ENCODE measurements at regions not wholly inside any gene's neighbourhood (a gene's known extent, or its start where the extent isn't known, plus 50 kb on each side); places are given as distances from the start of the nearest gene placed in this dataset.

- TF ChIP-seq CTCF (IDR thresholded peaks at IDR 0.05) = no peak
These were observed 113.4 kb upstream of the UQCRFS1 start for GRCh38 chr19:29326351-29326750.

GRCh38 chr19:29326849-29327840 is 114.2 kb upstream of the UQCRFS1 start:
- peak; percentile 55 for DNase-seq (ENCODE audit: low spot score)

More at GRCh38 chr19:29326351-29326750, 113.4 kb upstream of the UQCRFS1 start:
- no peak overlapping the region for H3K4me3 ChIP-seq
- H3K27ac ChIP-seq = no peak overlapping the region
- DNase-seq (ENCODE audit: low spot score) = peak; percentile 14

GRCh38 chr19:29328586-29328985 is 115.6 kb upstream of the UQCRFS1 start:
- DNase-seq (ENCODE audit: low spot score) = peak; percentile 12
- Histone ChIP-seq H3K27ac (no peak overlapping the region), H3K4me3 (no peak overlapping the region)
- TF ChIP-seq CTCF (IDR thresholded peaks at IDR 0.05) = no peak

More at GRCh38 chr19:29326849-29327840, 114.2 kb upstream of the UQCRFS1 start:
- no peak for TF ChIP-seq CTCF (IDR thresholded peaks at IDR 0.05)
- H3K4me3 ChIP-seq = no peak overlapping the region
- H3K27ac ChIP-seq = no peak overlapping the region

- H3K27ac ChIP-seq = no peak overlapping the region
- no peak overlapping the region for H3K4me3 ChIP-seq
- no peak for DNase-seq (ENCODE audit: low spot score)
- no peak for TF ChIP-seq CTCF (IDR thresholded peaks at IDR 0.05)
These were observed 116.6 kb upstream of the UQCRFS1 start for GRCh38 chr19:29329460-29330134.

- Histone ChIP-seq H3K4me3 (no peak overlapping the region), H3K27ac (no peak overlapping the region)
- DNase-seq (ENCODE audit: low spot score) = no peak
These were observed 123.5 kb upstream of the UQCRFS1 start for GRCh38 chr19:29336425-29336824.

GRCh38 chr19:29337029-29337428 is 124.1 kb upstream of the UQCRFS1 start:
- no peak overlapping the region for H3K4me3 ChIP-seq
- no peak for TF ChIP-seq CTCF (IDR thresholded peaks at IDR 0.05)
- no peak for DNase-seq (ENCODE audit: low spot score)
- no peak overlapping the region for H3K27ac ChIP-seq

More at GRCh38 chr19:29336425-29336824, 123.5 kb upstream of the UQCRFS1 start:
- no peak for TF ChIP-seq CTCF (IDR thresholded peaks at IDR 0.05)
